Astrocyte of the spinal cord (primary cell): ENCODE measurements at regions not wholly inside any gene's neighbourhood (a gene's known extent, or its start where the extent isn't known, plus 50 kb on each side); places are given as distances from the start of the nearest gene placed in this dataset.

ENCODE experiments used
- DNase-seq: peaks from one replicate; pipeline ENCODE4 v3.0.0; 2011; ENCODE audit warnings: low read depth, low spot score
- H3K4me3 ChIP-seq: 2 replicates; pipeline ENCODE4 v1.5.1; 2011; ENCODE audit warnings: low read depth, mild to moderate bottlenecking, low read length, moderate library complexity
- in situ Hi-C: cut with HindIII; loops from 2 replicates; pipeline ENCODE4 v1.10.0; 2017; ENCODE audit warnings: low sequenced_read_pairs
- TF ChIP-seq, protein P1 (sequence below): IDR thresholded peaks from 2 replicates; pipeline ENCODE4 v1.5.1; 2012; ENCODE audit warnings: low read depth, mild to moderate bottlenecking, low read length, inconsistent platforms

DNA sequence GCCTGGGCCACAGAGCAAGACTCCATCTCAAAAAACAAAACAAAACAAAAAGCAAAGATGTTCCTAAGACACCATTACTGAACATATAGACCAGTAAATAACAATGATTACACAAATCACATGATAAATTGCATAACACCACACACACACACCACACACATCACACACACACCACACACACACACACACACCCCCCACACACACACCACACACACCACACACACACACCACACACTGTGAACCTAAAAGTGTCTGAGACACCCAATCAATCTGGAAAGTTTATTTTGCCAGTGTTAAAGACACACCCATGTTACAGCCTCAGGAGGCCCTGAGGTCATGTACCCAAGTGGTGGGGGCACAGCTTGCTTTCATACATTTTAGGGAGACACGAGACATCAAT is 62.6 kb upstream of the ASAP2 start:
- no peak overlapping the region for H3K4me3 ChIP-seq
- in situ Hi-C loops, result no loop called here
- DNase-seq, result no peak
- TF ChIP-seq, protein P1, sequence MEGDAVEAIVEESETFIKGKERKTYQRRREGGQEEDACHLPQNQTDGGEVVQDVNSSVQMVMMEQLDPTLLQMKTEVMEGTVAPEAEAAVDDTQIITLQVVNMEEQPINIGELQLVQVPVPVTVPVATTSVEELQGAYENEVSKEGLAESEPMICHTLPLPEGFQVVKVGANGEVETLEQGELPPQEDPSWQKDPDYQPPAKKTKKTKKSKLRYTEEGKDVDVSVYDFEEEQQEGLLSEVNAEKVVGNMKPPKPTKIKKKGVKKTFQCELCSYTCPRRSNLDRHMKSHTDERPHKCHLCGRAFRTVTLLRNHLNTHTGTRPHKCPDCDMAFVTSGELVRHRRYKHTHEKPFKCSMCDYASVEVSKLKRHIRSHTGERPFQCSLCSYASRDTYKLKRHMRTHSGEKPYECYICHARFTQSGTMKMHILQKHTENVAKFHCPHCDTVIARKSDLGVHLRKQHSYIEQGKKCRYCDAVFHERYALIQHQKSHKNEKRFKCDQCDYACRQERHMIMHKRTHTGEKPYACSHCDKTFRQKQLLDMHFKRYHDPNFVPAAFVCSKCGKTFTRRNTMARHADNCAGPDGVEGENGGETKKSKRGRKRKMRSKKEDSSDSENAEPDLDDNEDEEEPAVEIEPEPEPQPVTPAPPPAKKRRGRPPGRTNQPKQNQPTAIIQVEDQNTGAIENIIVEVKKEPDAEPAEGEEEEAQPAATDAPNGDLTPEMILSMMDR, result no peak

DNA sequence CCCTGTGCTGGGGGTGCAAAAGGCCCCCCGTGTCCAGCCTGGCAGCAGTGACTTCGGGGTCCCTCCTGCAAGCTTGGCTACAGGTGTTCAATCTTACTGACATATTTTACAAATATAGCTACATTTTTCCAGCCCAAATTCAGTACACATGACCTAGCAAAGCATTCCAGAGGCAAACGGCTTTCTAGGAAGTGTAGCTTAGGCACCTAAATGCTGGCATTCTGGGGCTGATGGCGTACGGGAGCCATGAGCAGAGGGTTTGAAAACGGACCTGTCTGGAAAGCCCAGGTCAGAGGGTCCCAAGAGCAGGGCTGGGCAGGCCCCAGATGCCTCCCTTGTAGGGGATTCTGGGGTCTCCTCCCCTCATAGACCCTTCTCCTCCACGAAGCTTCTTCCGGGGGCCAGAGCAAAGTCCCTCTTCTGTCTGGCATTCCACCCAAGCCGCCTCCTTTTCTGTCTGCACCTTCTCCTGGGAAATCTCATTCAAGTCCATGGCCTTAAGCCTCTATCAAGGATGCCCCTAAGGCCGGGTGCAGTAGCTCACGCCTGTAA is 63.3 kb upstream of the ASAP2 start:
- H3K4me3 ChIP-seq, result no peak overlapping the region
- no peak for DNase-seq
- TF ChIP-seq, protein P1, result no peak
- in situ Hi-C loops, result no loop called here

DNA sequence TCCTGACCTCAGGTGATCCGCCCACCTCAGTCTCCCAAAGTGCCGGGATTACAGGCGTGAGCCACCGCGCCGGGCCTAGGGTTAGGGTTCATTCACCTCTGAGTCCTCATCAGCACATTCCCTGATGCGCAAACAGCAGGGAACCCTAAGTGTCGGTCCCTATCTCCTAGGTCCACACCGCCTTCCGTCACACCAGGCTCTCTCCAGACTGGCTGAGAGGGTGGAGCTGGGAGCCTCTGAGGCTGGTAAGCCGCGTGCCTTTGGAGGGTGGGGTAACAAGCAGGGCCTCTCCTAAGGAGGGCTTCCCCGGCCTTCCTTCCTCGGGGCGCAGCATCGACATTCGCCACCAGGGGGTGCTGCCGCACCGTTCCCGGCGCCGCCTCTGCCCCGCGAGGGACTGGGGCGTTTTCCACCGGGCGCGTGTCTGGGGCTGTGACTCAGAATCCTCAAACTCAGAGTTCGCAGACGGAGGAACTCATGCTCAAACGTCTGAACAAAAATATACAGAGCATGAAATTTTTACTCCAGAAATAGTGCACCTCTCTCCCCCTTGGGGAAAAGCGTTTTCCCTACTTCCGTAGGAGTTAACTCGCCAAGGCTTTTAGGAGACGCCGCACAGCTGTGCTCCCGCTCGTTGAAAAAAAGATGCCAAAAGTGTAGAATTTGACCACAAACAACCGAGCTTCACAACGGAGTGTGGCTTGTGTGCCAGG is 63.9 kb upstream of the ASAP2 start:
- DNase-seq, result peak; percentile 87
- in situ Hi-C loops, result no loop called here
- no peak overlapping the region for H3K4me3 ChIP-seq
- TF ChIP-seq, protein P1, result peak; percentile 91

DNA sequence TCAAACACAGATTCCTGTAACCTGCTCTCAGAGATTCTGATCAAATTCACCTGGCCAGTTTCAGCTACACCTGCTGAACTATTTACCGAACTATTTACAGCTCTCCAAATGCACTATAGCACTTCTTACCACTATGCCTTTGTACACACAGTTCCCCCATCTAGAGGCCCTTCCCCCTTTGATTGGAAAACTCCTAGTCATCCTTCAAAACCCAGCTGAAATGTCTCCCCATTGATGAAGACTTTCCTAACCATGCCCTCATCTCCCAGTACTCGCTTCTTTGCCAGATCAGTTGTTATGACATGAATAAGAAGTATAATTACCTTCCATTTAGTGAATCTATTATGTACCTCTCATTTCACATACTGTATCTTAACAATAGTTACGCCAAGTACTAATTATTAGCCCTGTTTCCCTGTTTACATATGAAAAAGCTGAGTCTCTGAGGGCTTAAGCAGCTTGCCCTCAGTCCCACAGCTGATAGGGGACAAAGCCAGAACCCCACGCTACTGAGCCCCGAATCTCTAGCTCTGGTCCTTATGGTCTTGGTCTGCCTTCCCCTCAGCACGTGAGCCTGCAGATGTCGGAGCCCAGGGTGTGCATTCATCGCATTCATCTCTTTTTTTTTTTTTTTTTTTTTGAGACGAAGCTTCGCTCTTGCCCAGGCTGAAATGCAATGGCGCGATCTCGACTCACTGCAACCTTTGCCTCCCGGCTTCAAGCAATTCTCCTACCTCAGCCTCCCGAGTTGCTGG is 64.7 kb upstream of the ASAP2 start:
- no peak for DNase-seq
- TF ChIP-seq, protein P1, result no peak
- in situ Hi-C loops, result no loop called here
- no peak overlapping the region for H3K4me3 ChIP-seq

DNA sequence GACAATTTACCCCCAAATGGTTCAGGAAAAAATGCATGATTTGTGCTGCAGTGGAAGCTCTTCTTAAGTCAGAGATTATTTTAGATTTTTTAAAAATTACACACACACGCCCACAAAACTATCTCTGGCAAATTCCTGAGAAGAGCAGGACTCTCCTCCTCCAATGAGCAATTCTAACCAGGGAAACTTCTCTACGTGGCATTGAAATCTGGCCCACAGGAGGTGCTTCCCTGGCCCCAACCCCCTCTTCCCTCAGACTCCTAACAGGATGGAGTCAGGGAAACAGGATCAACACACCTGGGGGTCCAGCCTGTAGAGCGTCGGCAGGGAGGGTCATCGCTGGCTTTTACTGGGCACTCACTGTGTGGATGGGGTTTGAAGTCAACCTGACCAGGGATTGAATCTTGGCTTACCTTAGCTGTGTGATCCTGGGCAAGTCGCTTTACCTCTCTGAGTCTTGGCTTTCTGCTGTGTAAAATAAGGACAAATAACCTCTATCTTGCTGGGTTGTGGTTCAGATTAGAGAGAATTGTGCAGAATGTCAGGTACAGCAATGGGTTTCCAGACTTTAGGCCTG is 65.4 kb upstream of the ASAP2 start:
- no peak overlapping the region for H3K4me3 ChIP-seq
- in situ Hi-C loops, result no loop called here
- TF ChIP-seq, protein P1, result no peak
- DNase-seq, result no peak

DNA sequence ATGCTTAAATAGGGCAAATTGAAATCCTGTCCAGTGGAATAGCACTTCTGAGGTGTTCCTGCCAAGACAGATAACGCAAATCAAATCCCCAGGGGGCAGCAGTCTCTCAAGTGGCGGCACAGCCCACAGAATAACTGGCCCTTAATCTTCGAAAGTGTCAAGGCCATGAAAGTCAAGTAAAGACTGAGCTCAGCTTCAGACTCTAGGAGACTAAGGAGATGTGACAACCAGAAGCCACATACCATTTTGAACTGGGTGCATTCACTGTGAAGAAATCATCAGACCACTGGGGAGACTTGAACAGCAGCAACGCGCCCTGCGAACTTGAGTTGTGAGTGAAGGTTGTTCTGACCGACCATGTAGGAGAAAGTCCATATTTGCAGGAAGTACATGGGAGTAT is 66.0 kb upstream of the ASAP2 start:
- DNase-seq, result no peak
- TF ChIP-seq, protein P1, result no peak
- in situ Hi-C loops, result no loop called here
- no peak overlapping the region for H3K4me3 ChIP-seq
